Heart left ventricle (tissue), 16 donors: ENCODE measurements at regions not wholly inside any gene's neighbourhood (a gene's known extent, or its start where the extent isn't known, plus 50 kb on each side); places are given as distances from the start of the nearest gene placed in this dataset.

Experiments
- ATAC-seq, 4 donors: fragments of 200-7000 bp; cut with Tn5 transposase; one replicate each; pipeline ENCODE4 v1.9.1; 2020 to 2022; ENCODE audit warnings: moderate library complexity in 4 of 4, mild to moderate bottlenecking in 3 of 4, moderate number of reproducible peaks in 1 of 4
- DNase-seq, 5 donors: peaks; one replicate each; pipeline ENCODE4 v3.0.0-alpha.2; 2020
- H3K27ac ChIP-seq, 12 donors: fragments of 200-600 bp; sonication (generic) in 4 of 12; one replicate each; pipeline versions ENCODE4 v1.5.0 to v1.8.0; 2016 to 2022; ENCODE audit warnings: mild to moderate bottlenecking in 2 of 12
- H3K27me3 ChIP-seq, 9 donors: fragments of 200-600 bp; sonication (generic) in 2 of 9; one replicate each; pipeline versions ENCODE4 v1.5.1 to v1.8.0; 2016 to 2022; ENCODE audit warnings: mild to moderate bottlenecking in 3 of 9
- H3K36me3 ChIP-seq, 9 donors: fragments of 200-600 bp; sonication (generic) in 2 of 9; one replicate each; pipeline versions ENCODE4 v1.5.0 to v1.8.0; 2018 to 2022; ENCODE audit warnings: mild to moderate bottlenecking in 2 of 9
- H3K4me1 ChIP-seq, 12 donors: fragments of 200-600 bp; sonication (generic) in 4 of 12; one replicate each; pipeline versions ENCODE4 v1.5.0 to v1.8.0; 2016 to 2022; ENCODE audit warnings: mild to moderate bottlenecking in 3 of 12
- H3K4me3 ChIP-seq, 12 donors: fragments of 200-600 bp; sonication (generic) in 4 of 12; one replicate each; pipeline versions ENCODE4 v1.5.0 to v1.8.0; 2017 to 2022; ENCODE audit warnings: mild to moderate bottlenecking in 9 of 12, moderate library complexity in 4 of 12
- H3K9me3 ChIP-seq, 12 donors: fragments of 200-600 bp; sonication (generic) in 4 of 12; one replicate each; pipeline versions ENCODE4 v1.5.0 to v1.8.0; 2016 to 2022; ENCODE audit warnings: mild to moderate bottlenecking in 1 of 12
- CTCF ChIP-seq, 12 donors: fragments of 200-600 bp; sonication (generic) in 4 of 12; IDR thresholded peaks; one replicate each; pipeline versions ENCODE4 v1.5.0 to v1.8.0; 2018 to 2022; ENCODE audit warnings: antibody characterized with exemption in 12 of 12, mild to moderate bottlenecking in 5 of 12
- POLR2A ChIP-seq, 2 donors: fragments of 450-650 bp; IDR thresholded peaks; one replicate each; pipeline ENCODE4 v1.6.1; 2017; ENCODE audit warnings: antibody characterized with exemption in 2 of 2, mild to moderate bottlenecking in 2 of 2, moderate library complexity in 2 of 2
- WGBS, 4 donors: extraction: QIAGEN DNeasy Blood & Tissue Kit in 2 of 4; methylation state at CpG; one replicate each; pipeline versions ENCODE4 v1.1.5 to v1.1.7; 2013 to 2018; 5-methylcytosine and 5-hydroxymethylcytosine counted together
- intact Hi-C, 10 donors: fragments of 100-400 bp; cut with DNase I; formaldehyde crosslinking; loops; one replicate each; pipeline versions ENCODE4 v1.11.1 to v1.14.2; 2022
- donor health status: ischemic (EF 13 %, LVEDD 7.1; RV severe dilation, severe dysfunction).
- donor health status: healthy with polysubstance abuse.
- donor health status: DM: no; HTN: yes; CAD: no.
- donor health status: DM: no; HTN: no; CAD: no.
- donor health status: ischemic (EF 25% LVEDD 6.9; RV normal size, moderate dysfunction).
- donor health status: ischemic (EF 25% LVEDD 5.7; RV mildly dilated, moderate dysfunction).
- donor health status: healthy.
- donor health status: DM: yes; HTN: yes; CAD: no.
- donor health status: ischemic (EF 35%, LVEDD 5.7; RV mildly dilated, moderate dysfunction).
- donor health status: nonischemic (EF 11% LVEDD 7.7; RV severe dilation, severe dysfunction).
- donor health status: DM: yes; HTN: yes; CAD: no.
- donor health status: PGD.
- donor health status: ischemic (EF 29% LVEDD 5.4; RV normal size, mild dysfunction).
- donor health status: nonischemic (EF 23%, LVEDD 6.1; RV moderate dilation, normal function).

DNA sequence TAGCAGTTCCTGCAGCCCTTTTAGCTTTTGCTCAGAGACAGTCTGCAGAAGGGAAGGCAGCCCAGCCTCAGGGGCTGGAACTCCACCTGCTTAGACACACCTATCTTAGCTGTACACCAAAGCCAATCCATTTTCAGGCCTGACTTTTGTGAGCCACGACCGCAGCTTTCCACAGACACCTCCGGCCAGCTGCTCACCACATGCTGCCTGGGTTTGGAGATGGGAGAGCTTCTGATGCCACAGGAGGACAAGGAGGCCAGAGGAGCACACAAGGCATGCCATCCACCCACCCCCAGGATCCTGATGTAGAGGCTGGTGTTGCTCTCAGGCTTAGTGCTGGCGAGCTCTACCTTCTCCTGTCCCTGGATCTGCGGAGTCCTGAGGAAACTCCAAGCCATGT lies 141.8 kb upstream of the NALF2 start:
- DNase-seq (no peak), ATAC-seq (no peak)
- Histone ChIP-seq H3K27ac (no peak overlapping the region), H3K4me3 (no peak overlapping the region), H3K36me3 (no peaks in the 10 kb centered on the region), H3K9me3 (no peaks in the 10 kb centered on the region), H3K27me3 (peaks cover 0 to 6% (median 0%) of the 10 kb centered on the region in 9 donors), H3K4me1 (peaks cover 0 to 15% (median 0%) of the 10 kb centered on the region in 12 donors)
- WGBS, 4 donors = 69 to 89% (median 81%) methylated on average over 5 of the region's 5 CpGs
- intact Hi-C loops = loop anchor here in 1 of 10 donors (10.0 kb wide), 1 partner anchor 68 kb away; no protein-coding TSS in a partner anchor
- TF ChIP-seq POLR2A (IDR thresholded peaks at IDR 0.05) (no peak), CTCF (IDR thresholded peaks at IDR 0.05) (no peak)

DNA sequence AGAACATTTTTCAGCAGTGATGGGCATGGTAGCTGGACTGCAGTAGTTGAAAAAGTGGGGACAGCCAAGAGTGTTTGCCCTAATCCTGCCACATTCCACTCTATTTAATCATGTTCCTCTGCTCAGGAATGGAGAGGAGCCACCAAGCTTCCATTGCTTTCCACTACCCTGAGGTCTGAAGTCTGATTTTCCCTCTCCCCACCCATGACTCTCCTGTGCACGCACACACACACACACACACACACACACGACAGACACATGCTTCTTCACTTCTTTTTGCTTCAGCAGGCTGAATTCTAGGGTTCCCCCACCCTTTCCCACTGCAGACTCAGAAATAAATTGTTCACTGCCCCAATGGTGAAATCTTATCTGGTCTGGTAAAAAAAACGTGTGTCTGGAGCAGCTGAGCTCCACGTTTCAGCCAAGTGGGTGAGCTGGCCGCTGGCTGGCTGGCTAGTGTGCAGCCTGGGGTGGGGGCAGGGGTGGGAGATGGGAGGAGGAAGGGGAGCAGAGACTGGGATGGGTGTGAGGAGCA lies 142.7 kb upstream of the NALF2 start:
- no peak overlapping the region for H3K27ac ChIP-seq
- H3K4me1 ChIP-seq = peaks cover 0 to 15% (median 0%) of the 10 kb centered on the region in 12 donors
- intact Hi-C loops = loop anchor here in 1 of 10 donors (10.0 kb wide), 1 partner anchor 67 kb away; no protein-coding TSS in a partner anchor
- ATAC-seq (peak in 1 of 4 donors; percentile 35), DNase-seq (peak in 1 of 5 donors; percentile 43)
- 16 to 28% (median 19%) methylated on average over 5 of the region's 5 CpGs for WGBS, 4 donors
- no peaks in the 10 kb centered on the region for H3K36me3 ChIP-seq
- no peaks in the 10 kb centered on the region for H3K9me3 ChIP-seq
- no peak for TF ChIP-seq POLR2A (IDR thresholded peaks at IDR 0.05)
- TF ChIP-seq CTCF (IDR thresholded peaks at IDR 0.05) = no peak
- peaks cover 0 to 6% (median 0%) of the 10 kb centered on the region in 9 donors for H3K27me3 ChIP-seq
- H3K4me3 ChIP-seq = no peak overlapping the region

GRCh38 chrX:69357317-69357716 lies 146.8 kb upstream of the NALF2 start:
- intact Hi-C loops = no loop called here
- Histone ChIP-seq H3K4me1 (peaks cover 0 to 11% (median 0%) of the 10 kb centered on the region in 12 donors), H3K9me3 (peaks cover 0 to 4% (median 0%) of the 10 kb centered on the region in 12 donors), H3K27me3 (peaks cover 0 to 6% (median 0%) of the 10 kb centered on the region in 9 donors), H3K4me3 (no peak overlapping the region), H3K27ac (no peak overlapping the region), H3K36me3 (no peaks in the 10 kb centered on the region)
- DNase-seq (peak in 1 of 5 donors; percentile 26), ATAC-seq (no peak)
- TF ChIP-seq CTCF (IDR thresholded peaks at IDR 0.05) = no peak
- no peak for TF ChIP-seq POLR2A (IDR thresholded peaks at IDR 0.05)
- 55 to 73% (median 68%) methylated on average over 2 of the region's 2 CpGs for WGBS, 4 donors

DNA sequence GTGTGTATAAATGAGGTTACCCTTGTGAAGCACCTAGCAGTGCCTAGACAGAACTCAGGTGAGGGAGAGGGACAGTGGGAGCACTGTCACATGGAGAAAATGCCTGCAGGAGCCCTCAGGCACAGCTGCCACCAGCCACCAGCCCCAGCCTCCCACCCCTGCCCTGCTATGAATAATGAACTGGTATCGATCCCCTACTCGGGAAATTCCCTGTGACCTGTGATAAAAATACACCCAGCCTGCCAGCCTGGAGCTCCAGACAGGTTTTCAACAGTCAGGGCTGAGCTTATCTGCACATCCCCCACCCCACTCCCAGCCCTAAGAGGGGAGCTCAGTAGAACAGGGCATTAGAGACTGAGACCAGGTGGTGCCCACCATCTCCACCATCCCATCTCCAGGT lies 159.6 kb upstream of the PJA1 start:
- WGBS, 4 donors = 45 to 66% (median 55%) methylated on average over 2 of the region's 2 CpGs; no CpG with 5 or more reads in 1 of the 4 donors
- H3K4me1 ChIP-seq = no peaks in the 10 kb centered on the region
- ATAC-seq (no peak), DNase-seq (no peak)
- no peaks in the 10 kb centered on the region for H3K36me3 ChIP-seq
- H3K4me3 ChIP-seq = no peak overlapping the region
- intact Hi-C loops = no loop called here
- TF ChIP-seq POLR2A (IDR thresholded peaks at IDR 0.05) = no peak
- no peak for TF ChIP-seq CTCF (IDR thresholded peaks at IDR 0.05)
- H3K27ac ChIP-seq = no peak overlapping the region
- H3K27me3 ChIP-seq = peaks cover 0 to 4% (median 0%) of the 10 kb centered on the region in 9 donors
- H3K9me3 ChIP-seq = peaks cover 0 to 5% (median 0%) of the 10 kb centered on the region in 12 donors
